Liver (tissue), 8 donors: ENCODE measurements at regions not wholly inside any gene's neighbourhood (a gene's known extent, or its start where the extent isn't known, plus 50 kb on each side); places are given as distances from the start of the nearest gene placed in this dataset.
A peak's percentile ranks its signal among the peaks of the same experiment; 100 is the strongest.

Experiments
- DNase-seq: peaks from one replicate; pipeline ENCODE4 v3.0.0-alpha.2; 2017; ENCODE audit warnings: low spot score
- H3K27ac ChIP-seq, 2 donors: one replicate each; pipeline ENCODE4 v1.7.0; 2013; ENCODE audit warnings: inconsistent platforms in 2 of 2, low read length in 2 of 2, control low read depth in 1 of 2, low read depth in 1 of 2, mild to moderate bottlenecking in 1 of 2
- H3K27me3 ChIP-seq, 4 donors: one replicate each; pipeline versions ENCODE4 v1.6.1 to v1.7.0; 2013; ENCODE audit warnings: low read length in 3 of 4, inconsistent platforms in 1 of 4, mild to moderate bottlenecking in 1 of 4, moderate library complexity in 1 of 4; ENCODE audit not compliant: control insufficient read depth in 4 of 4, insufficient read depth in 4 of 4
- H3K36me3 ChIP-seq, 4 donors: one replicate each; pipeline versions ENCODE4 v1.6.1 to v1.7.0; 2013; ENCODE audit warnings: low read length in 3 of 4, mild to moderate bottlenecking in 3 of 4, low read depth in 1 of 4, moderate library complexity in 1 of 4; ENCODE audit not compliant: control insufficient read depth in 4 of 4, insufficient read depth in 3 of 4
- H3K4me1 ChIP-seq, 4 donors: one replicate each; pipeline versions ENCODE4 v1.6.1 to v1.7.0; 2013; ENCODE audit warnings: low read length in 3 of 4, mild to moderate bottlenecking in 3 of 4, moderate library complexity in 1 of 4; ENCODE audit not compliant: control insufficient read depth in 4 of 4, insufficient read depth in 4 of 4
- H3K4me3 ChIP-seq, 3 donors: one replicate each; pipeline versions ENCODE4 v1.6.1 to v1.7.0; 2013; ENCODE audit warnings: low read length in 3 of 3, control low read depth in 1 of 3, low read depth in 1 of 3, mild to moderate bottlenecking in 1 of 3
- H3K9ac ChIP-seq, 2 donors: one replicate each; pipeline ENCODE4 v1.7.0; 2013; ENCODE audit warnings: low read length in 2 of 2, mild to moderate bottlenecking in 2 of 2, moderate library complexity in 2 of 2, control low read depth in 1 of 2, low read depth in 1 of 2
- H3K9me3 ChIP-seq, 4 donors: one replicate each; pipeline versions ENCODE4 v1.6.1 to v1.7.0; 2013; ENCODE audit warnings: low read length in 3 of 4; ENCODE audit not compliant: control insufficient read depth in 4 of 4
- CTCF ChIP-seq: fragments of 150-350 bp; IDR thresholded peaks from 2 replicates; pipeline ENCODE4 v1.5.1; 2017; ENCODE audit warnings: improper control_type of control experiment, low read depth, low read length; ENCODE audit not compliant: missing input control
- EGR1 ChIP-seq, 2 donors: IDR thresholded peaks; 2 replicates each; pipeline ENCODE4 v1.6.1; 2016 to 2018; ENCODE audit warnings: antibody characterized with exemption in 2 of 2, low read depth in 2 of 2
- FOXA1 ChIP-seq: IDR thresholded peaks from 2 replicates; pipeline ENCODE4 v1.6.1; 2016; ENCODE audit warnings: antibody characterized with exemption
- FOXA2 ChIP-seq: IDR thresholded peaks from 2 replicates; pipeline ENCODE4 v1.6.1; 2016; ENCODE audit warnings: antibody characterized with exemption
- HNF4G ChIP-seq: IDR thresholded peaks from 2 replicates; pipeline ENCODE4 v1.6.1; 2016; ENCODE audit warnings: antibody characterized with exemption
- JUND ChIP-seq, 2 donors: IDR thresholded peaks; 2 replicates each; pipeline ENCODE4 v1.6.1; 2016; ENCODE audit warnings: antibody characterized with exemption in 2 of 2
- MAX ChIP-seq: IDR thresholded peaks from 2 replicates; pipeline ENCODE4 v1.6.1; 2016; ENCODE audit warnings: antibody characterized with exemption
- NR2F2 ChIP-seq: IDR thresholded peaks from 2 replicates; pipeline ENCODE4 v1.6.1; 2016; ENCODE audit warnings: antibody characterized with exemption
- REST ChIP-seq: IDR thresholded peaks from 2 replicates; pipeline ENCODE4 v1.6.1; 2016; ENCODE audit warnings: antibody characterized with exemption, mild to moderate bottlenecking
- RXRA ChIP-seq, 2 donors: IDR thresholded peaks; 2 replicates each; pipeline ENCODE4 v1.6.1; 2017 to 2018; ENCODE audit warnings: antibody characterized with exemption in 2 of 2, mild to moderate bottlenecking in 1 of 2
- SP1 ChIP-seq: IDR thresholded peaks from 2 replicates; pipeline ENCODE4 v1.6.1; 2018; ENCODE audit warnings: antibody characterized with exemption, mild to moderate bottlenecking
- TAF1 ChIP-seq: conservative IDR thresholded peaks from 2 replicates; pipeline ENCODE4 v1.6.1; 2016; ENCODE audit warnings: antibody characterized with exemption, mild to moderate bottlenecking
- WGBS: extraction: QIAGEN DNeasy Blood & Tissue Kit; methylation state at CpG from one replicate; pipeline ENCODE4 v1.1.7; 2013; 5-methylcytosine and 5-hydroxymethylcytosine counted together
- donor health status: healthy.
- donor health status: healthy.
- donor health status: healthy.
- donor health status: healthy.
- donor health status: healthy.

- no peaks in the 10 kb centered on the region for H3K36me3 ChIP-seq
- no peak overlapping the region for H3K9ac ChIP-seq
- no peak overlapping the region for H3K27ac ChIP-seq
- H3K4me3 ChIP-seq, result no peak overlapping the region
- H3K9me3 ChIP-seq, result no peaks in the 10 kb centered on the region
- TF ChIP-seq JUND (IDR thresholded peaks at IDR 0.05) (peak; percentile 45 to 65), CTCF (no peak)
- H3K4me1 ChIP-seq, result no peaks in the 10 kb centered on the region
- H3K27me3 ChIP-seq, result no peaks in the 10 kb centered on the region
- 67% methylated on average over 6 of the region's 6 CpGs for WGBS
- DNase-seq, result no peak
Observed at GRCh38 chr4:152106113-152106763, 345.4 kb upstream of the GATB start.

- Histone ChIP-seq H3K9me3 (no peaks in the 10 kb centered on the region), H3K9ac (no peak overlapping the region), H3K27me3 (no peaks in the 10 kb centered on the region), H3K4me3 (no peak overlapping the region), H3K4me1 (no peaks in the 10 kb centered on the region), H3K27ac (no peak overlapping the region), H3K36me3 (no peaks in the 10 kb centered on the region)
- WGBS, result 75% methylated on average over 9 of the region's 9 CpGs
- TF ChIP-seq TAF1, result no peak
- TF ChIP-seq EGR1 (IDR thresholded peaks at IDR 0.05; ENCODE audit: low read depth in 2 of 2), result no peak
- TF ChIP-seq REST, result no peak
- no peak for TF ChIP-seq MAX
- no peak for TF ChIP-seq RXRA (IDR thresholded peaks at IDR 0.05)
- no peak for TF ChIP-seq FOXA1
- no peak for DNase-seq
Observed at GRCh38 chr4:152104901-152105357, 344.1 kb upstream of the GATB start.

- Histone ChIP-seq H3K4me3 (no peak overlapping the region), H3K9me3 (no peaks in the 10 kb centered on the region), H3K27me3 (no peaks in the 10 kb centered on the region), H3K36me3 (no peaks in the 10 kb centered on the region), H3K4me1 (no peaks in the 10 kb centered on the region), H3K27ac (no peak overlapping the region), H3K9ac (no peak overlapping the region)
- WGBS, result 90% methylated on average over 8 of the region's 8 CpGs
- no peak for TF ChIP-seq MAX
- no peak for TF ChIP-seq NR2F2
- no peak for TF ChIP-seq FOXA2
- no peak for TF ChIP-seq HNF4G
- TF ChIP-seq CTCF, result no peak
- no peak for TF ChIP-seq SP1
- DNase-seq, result no peak
Observed at GRCh38 chr4:152104356-152104755, 343.5 kb upstream of the GATB start.
